H9 (cell line): ENCODE measurements at regions not wholly inside any gene's neighbourhood (a gene's known extent, or its start where the extent isn't known, plus 50 kb on each side); places are given as distances from the start of the nearest gene placed in this dataset.

ENCODE experiments used
- DNase-seq: peaks from one replicate; pipeline ENCODE4 v3.0.0-alpha.2; 2017
- H2AFZ ChIP-seq: one replicate; pipeline ENCODE4 v1.6.1; 2013; ENCODE audit warnings: mild to moderate bottlenecking, low read length, control low read depth, moderate library complexity
- H2AK5ac ChIP-seq: 2 replicates; pipeline ENCODE4 v1.6.1; 2013; ENCODE audit warnings: low read length, control low read depth, mixed read lengths; ENCODE audit not compliant: insufficient read length
- H2BK120ac ChIP-seq: one replicate; pipeline ENCODE4 v1.6.1; 2013; ENCODE audit warnings: low read depth, mild to moderate bottlenecking, low read length, control low read depth, inconsistent platforms; ENCODE audit not compliant: poor library complexity, severe bottlenecking
- H2BK12ac ChIP-seq: 2 replicates; pipeline ENCODE4 v1.6.1; 2013; ENCODE audit warnings: low read length, control low read depth, mixed read lengths, low read depth; ENCODE audit not compliant: insufficient read length
- H2BK15ac ChIP-seq: 2 replicates; pipeline ENCODE4 v1.6.1; 2013; ENCODE audit warnings: low read depth, low read length, control low read depth
- H2BK20ac ChIP-seq: one replicate; pipeline ENCODE4 v1.6.1; 2013; ENCODE audit warnings: low read depth, mild to moderate bottlenecking, low read length, control low read depth, inconsistent platforms; ENCODE audit not compliant: poor library complexity, severe bottlenecking
- H2BK5ac ChIP-seq: 2 replicates; pipeline ENCODE4 v1.6.1; 2013; ENCODE audit warnings: low read length, control low read depth, mixed read lengths; ENCODE audit not compliant: insufficient read length
- H3K14ac ChIP-seq: 2 replicates; pipeline ENCODE4 v1.6.1; 2013; ENCODE audit warnings: low read length, control low read depth; ENCODE audit not compliant: insufficient read depth
- H3K18ac ChIP-seq: 2 replicates; pipeline ENCODE4 v1.6.1; 2013; ENCODE audit warnings: low read depth, mild to moderate bottlenecking, mixed read lengths, low read length, control low read depth; ENCODE audit not compliant: insufficient read length
- H3K23ac ChIP-seq: 2 replicates; pipeline ENCODE4 v1.6.1; 2013; ENCODE audit warnings: low read length, control low read depth, mixed read lengths, low read depth; ENCODE audit not compliant: insufficient read length
- H3K23me2 ChIP-seq: 2 replicates; pipeline ENCODE4 v1.6.1; 2013; ENCODE audit warnings: low read depth, mild to moderate bottlenecking, mixed read lengths, low read length, control low read depth; ENCODE audit not compliant: insufficient read length, poor library complexity, severe bottlenecking
- H3K27ac ChIP-seq: 2 replicates; pipeline ENCODE4 v1.5.1; 2013; ENCODE audit warnings: low read length, control low read depth, mixed read lengths, low read depth; ENCODE audit not compliant: insufficient read length
- H3K27me3 ChIP-seq: 2 replicates; pipeline ENCODE4 v1.6.1; 2013; ENCODE audit warnings: low read length, control low read depth, inconsistent platforms; ENCODE audit not compliant: insufficient read depth
- H3K4ac ChIP-seq: 2 replicates; pipeline ENCODE4 v1.6.1; 2013; ENCODE audit warnings: low read depth, mild to moderate bottlenecking, control low read depth, inconsistent platforms, low read length, moderate library complexity
- H3K4me1 ChIP-seq: 2 replicates; pipeline ENCODE4 v1.6.1; 2013; ENCODE audit warnings: low read length, control low read depth, inconsistent platforms; ENCODE audit not compliant: insufficient read depth
- H3K4me2 ChIP-seq: 2 replicates; pipeline ENCODE4 v1.6.1; 2013; ENCODE audit warnings: low read length, control low read depth, mixed read lengths; ENCODE audit not compliant: insufficient read length, insufficient read depth
- H3K56ac ChIP-seq: 2 replicates; pipeline ENCODE4 v1.6.1; 2013; ENCODE audit warnings: low read depth, mild to moderate bottlenecking, mixed read lengths, low read length, control low read depth; ENCODE audit not compliant: insufficient read length
- H3K79me1 ChIP-seq: 2 replicates; pipeline ENCODE4 v1.6.1; 2013; ENCODE audit warnings: low read depth, mild to moderate bottlenecking, moderate library complexity, low read length, control low read depth, inconsistent platforms; ENCODE audit not compliant: insufficient read depth, poor library complexity, severe bottlenecking
- H3K79me2 ChIP-seq: 2 replicates; pipeline ENCODE4 v1.6.1; 2013; ENCODE audit warnings: low read length, control low read depth, inconsistent platforms; ENCODE audit not compliant: insufficient read depth
- H3K9ac ChIP-seq: 2 replicates; pipeline ENCODE4 v1.6.1; 2013; ENCODE audit warnings: low read length, control low read depth, mixed read lengths; ENCODE audit not compliant: insufficient read length; ENCODE audit errors: extremely low read depth
- H3K9me3 ChIP-seq: one replicate; pipeline ENCODE4 v1.6.1; 2013; ENCODE audit warnings: low read depth, low read length, inconsistent platforms; ENCODE audit not compliant: control insufficient read depth
- H3T11ph ChIP-seq: one replicate; pipeline ENCODE4 v1.6.1; 2013; ENCODE audit warnings: mild to moderate bottlenecking, low read length, control low read depth, inconsistent platforms
- H4K20me1 ChIP-seq: one replicate; pipeline ENCODE4 v1.6.1; 2013; ENCODE audit not compliant: control insufficient read depth, insufficient read length, insufficient read depth
- H4K5ac ChIP-seq: 2 replicates; pipeline ENCODE4 v1.6.1; 2013; ENCODE audit warnings: low read depth, mild to moderate bottlenecking, mixed read lengths, low read length, control low read depth; ENCODE audit not compliant: insufficient read length
- H4K8ac ChIP-seq: replicated peaks from 2 replicates; pipeline ENCODE4 v1.6.1; 2013; ENCODE audit warnings: low read length, control low read depth, mixed read lengths, low read depth; ENCODE audit not compliant: insufficient read length
- H4K91ac ChIP-seq: 2 replicates; pipeline ENCODE4 v1.6.1; 2013; ENCODE audit warnings: low read depth, mild to moderate bottlenecking, moderate library complexity, mixed read lengths, low read length, control low read depth; ENCODE audit not compliant: insufficient read length
- H3K27ac Mint-ChIP-seq, 3 experiments: 2 replicates in 2 of 3; 3 replicates in 1 of 3; pipeline ENCODE4 v1.8.0; 2020 to 2021; ENCODE audit warnings: mixed read lengths in 3 of 3, mild to moderate bottlenecking in 1 of 3, moderate library complexity in 1 of 3
- H3K27me3 Mint-ChIP-seq: 2 replicates; pipeline ENCODE4 v1.8.0; 2021; ENCODE audit warnings: low read depth, mild to moderate bottlenecking, moderate library complexity, mixed read lengths
- H3K36me3 Mint-ChIP-seq, 3 experiments: 2 replicates in 2 of 3; 3 replicates in 1 of 3; pipeline ENCODE4 v1.8.0; 2020 to 2021; ENCODE audit warnings: low read depth in 3 of 3, mixed read lengths in 3 of 3; ENCODE audit not compliant: insufficient read depth in 1 of 3
- H3K4me1 Mint-ChIP-seq, 2 experiments: 2 replicates each; pipeline ENCODE4 v1.8.0; 2020; ENCODE audit warnings: mixed read lengths in 2 of 2
- H3K4me3 Mint-ChIP-seq, 2 experiments: 2 replicates in 1 of 2; 3 replicates in 1 of 2; pipeline ENCODE4 v1.8.0; 2020 to 2021; ENCODE audit warnings: mild to moderate bottlenecking in 2 of 2, mixed read lengths in 2 of 2, moderate library complexity in 1 of 2
- H3K9me3 Mint-ChIP-seq, 2 experiments: 2 replicates in 1 of 2; 3 replicates in 1 of 2; pipeline ENCODE4 v1.8.0; 2020; ENCODE audit warnings: mild to moderate bottlenecking in 2 of 2, mixed read lengths in 2 of 2, moderate library complexity in 1 of 2
- WGBS: extraction: QIAGEN DNeasy Blood & Tissue Kit; methylation state at CpG from one replicate; pipeline ENCODE4 v1.1.7; 2013; ENCODE audit warnings: missing lambda C conversion rate, low lambda C conversion rate, mixed read lengths; ENCODE audit not compliant: insufficient read length; ENCODE audit errors: extremely low coverage; 5-methylcytosine and 5-hydroxymethylcytosine counted together
- TF ChIP-seq, protein P1 (sequence below): fragments of 200-600 bp; sonication (generic); conservative IDR thresholded peaks from 3 replicates; pipeline ENCODE4 v1.8.0; 2021; ENCODE audit warnings: antibody characterized with exemption, mild to moderate bottlenecking

DNA sequence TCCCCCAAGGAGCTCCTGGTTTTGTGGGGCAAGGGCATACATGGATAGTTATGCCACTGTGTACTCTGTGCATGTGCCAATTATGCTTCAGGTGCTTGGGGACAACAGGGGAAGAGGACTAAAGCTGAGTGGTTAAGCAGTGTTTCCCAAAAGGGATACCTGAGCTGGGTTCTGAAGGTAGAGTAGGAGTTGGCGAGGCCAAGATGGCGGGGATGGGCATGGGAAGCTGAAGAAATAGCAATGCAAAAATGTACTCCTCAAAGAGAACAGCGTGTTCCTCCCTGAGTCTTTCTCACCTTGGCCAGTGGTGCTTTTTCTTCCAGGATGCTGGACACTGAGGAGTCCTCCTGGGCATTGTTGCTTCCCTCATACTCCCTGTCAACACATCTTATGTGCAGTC is 90.0 kb upstream of the LARGE1 start:
- no CpG with 5 or more reads among the region's 3 CpGs for WGBS
- Histone ChIP-seq H3K4me1 (no peaks in the 10 kb centered on the region), H3K27ac (no peak overlapping the region), H2BK20ac (no peak overlapping the region), H3K9ac (no peak overlapping the region), H2BK12ac (no peak overlapping the region), H4K8ac (no peak overlapping the region), H2AK5ac (no peak overlapping the region), H3K9me3 (peaks cover 6% of the 10 kb centered on the region), H2BK15ac (no peak overlapping the region), H3K79me2 (no peaks in the 10 kb centered on the region), H3K23ac (no peak overlapping the region), H3K79me1 (no peaks in the 10 kb centered on the region), H3K4me2 (no peak overlapping the region), H2BK5ac (no peak overlapping the region), H3K56ac (no peak overlapping the region), H2BK120ac (no peak overlapping the region), H2AFZ (no peak overlapping the region), H3K18ac (no peak overlapping the region), H3K23me2 (no peaks in the 10 kb centered on the region), H3K4ac (no peak overlapping the region), H3K14ac (no peak overlapping the region), H4K91ac (no peak overlapping the region), H4K5ac (no peak overlapping the region), H3K27me3 (no peaks in the 10 kb centered on the region), H3T11ph (no peak overlapping the region), H4K20me1 (no peaks in the 10 kb centered on the region)
- Mint-ChIP-seq H3K4me3 (no peak overlapping the region), H3K9me3 (peaks cover 45 to 59% of the 10 kb centered on the region in 2 experiments), H3K27ac (no peak overlapping the region), H3K36me3 (peaks cover 14 to 44% (median 26%) of the 10 kb centered on the region in 3 experiments), H3K4me1 (no peaks in the 10 kb centered on the region), H3K27me3 (peaks cover 13% of the 10 kb centered on the region)
- TF ChIP-seq, protein P1, sequence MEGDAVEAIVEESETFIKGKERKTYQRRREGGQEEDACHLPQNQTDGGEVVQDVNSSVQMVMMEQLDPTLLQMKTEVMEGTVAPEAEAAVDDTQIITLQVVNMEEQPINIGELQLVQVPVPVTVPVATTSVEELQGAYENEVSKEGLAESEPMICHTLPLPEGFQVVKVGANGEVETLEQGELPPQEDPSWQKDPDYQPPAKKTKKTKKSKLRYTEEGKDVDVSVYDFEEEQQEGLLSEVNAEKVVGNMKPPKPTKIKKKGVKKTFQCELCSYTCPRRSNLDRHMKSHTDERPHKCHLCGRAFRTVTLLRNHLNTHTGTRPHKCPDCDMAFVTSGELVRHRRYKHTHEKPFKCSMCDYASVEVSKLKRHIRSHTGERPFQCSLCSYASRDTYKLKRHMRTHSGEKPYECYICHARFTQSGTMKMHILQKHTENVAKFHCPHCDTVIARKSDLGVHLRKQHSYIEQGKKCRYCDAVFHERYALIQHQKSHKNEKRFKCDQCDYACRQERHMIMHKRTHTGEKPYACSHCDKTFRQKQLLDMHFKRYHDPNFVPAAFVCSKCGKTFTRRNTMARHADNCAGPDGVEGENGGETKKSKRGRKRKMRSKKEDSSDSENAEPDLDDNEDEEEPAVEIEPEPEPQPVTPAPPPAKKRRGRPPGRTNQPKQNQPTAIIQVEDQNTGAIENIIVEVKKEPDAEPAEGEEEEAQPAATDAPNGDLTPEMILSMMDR = no peak
- DNase-seq = no peak
